ENCODE measurements at regions not wholly inside any gene's neighbourhood (a gene's known extent, or its start where the extent isn't known, plus 50 kb on each side); places are given as distances from the start of the nearest gene placed in this dataset.

GRCh38 chr2:17051538-17051937 lies 385.9 kb upstream of the CYRIA start:
- Histone ChIP-seq H3K27ac (ENCODE audit: extremely low read depth, low read depth, low read length) (no peak overlapping the region), H3K4me1 (ENCODE audit: control insufficient read depth, insufficient read depth, low read length) (no peaks in the 10 kb centered on the region), H3K9me3 (ENCODE audit: control insufficient read depth, insufficient read depth, low read depth, low read length) (no peaks in the 10 kb centered on the region), H3K4me3 (ENCODE audit: low read depth, low read length) (no peak overlapping the region), H3K36me3 (ENCODE audit: control insufficient read depth in 2 of 2, insufficient read depth in 1 of 2, low read length in 2 of 2) (no peaks in the 10 kb centered on the region)
- CTCF ChIA-PET, result interaction anchor here (1.0 kb wide), 1 partner anchor 151 kb away, joined by 3 read pairs; no protein-coding TSS in a partner anchor
- POLR2A ChIA-PET, result no interaction called here
- TF ChIP-seq ZNF449 (tag by site-specific recombination; IDR thresholded peaks at IDR 0.05), result no peak
- no peak for TF ChIP-seq ZNF133 (tag by site-specific recombination; IDR thresholded peaks at IDR 0.05)
- TF ChIP-seq HOXD13 (CRISPR knock-in tag; IDR thresholded peaks at IDR 0.05; ENCODE audit: borderline replicate concordance), result no peak
- TF ChIP-seq ZNF621 (tag by site-specific recombination; IDR thresholded peaks at IDR 0.05), result no peak
- no peak for TF ChIP-seq ZNF571 (tag by site-specific recombination; IDR thresholded peaks at IDR 0.05)
- TF ChIP-seq ZNF423 (tag by site-specific recombination; IDR thresholded peaks at IDR 0.05), result no peak
- no peak for TF ChIP-seq ZNF777 (tag by site-specific recombination; IDR thresholded peaks at IDR 0.05; ENCODE audit: borderline replicate concordance)
- no peak for TF ChIP-seq AEBP2 (tag by site-specific recombination; IDR thresholded peaks at IDR 0.05; ENCODE audit: borderline replicate concordance)
- no peak for TF ChIP-seq ZNF776 (tag by site-specific recombination; IDR thresholded peaks at IDR 0.05; ENCODE audit: borderline replicate concordance)
- TF ChIP-seq ZNF214 (tag by site-specific recombination; IDR thresholded peaks at IDR 0.05; ENCODE audit: borderline replicate concordance), result no peak
- no peak for TF ChIP-seq ZNF10 (tag by site-specific recombination; IDR thresholded peaks at IDR 0.05)
- TF ChIP-seq MYNN (tag by site-specific recombination; IDR thresholded peaks at IDR 0.05; ENCODE audit: borderline replicate concordance), result no peak
- no peak for TF ChIP-seq ZNF692 (tag by site-specific recombination; IDR thresholded peaks at IDR 0.05)
- TF ChIP-seq TSHZ1 (tag by site-specific recombination; IDR thresholded peaks at IDR 0.05; ENCODE audit: borderline replicate concordance), result no peak
- no peak for TF ChIP-seq ZNF426 (tag by site-specific recombination; IDR thresholded peaks at IDR 0.05)

GRCh38 chr2:17043173-17043572 lies 377.5 kb upstream of the CYRIA start:
- Histone ChIP-seq H3K4me1 (ENCODE audit: control insufficient read depth, insufficient read depth, low read length) (no peaks in the 10 kb centered on the region), H3K4me3 (ENCODE audit: low read depth, low read length) (no peak overlapping the region), H3K27ac (ENCODE audit: extremely low read depth, low read depth, low read length) (no peak overlapping the region), H3K9me3 (ENCODE audit: control insufficient read depth, insufficient read depth, low read depth, low read length) (no peaks in the 10 kb centered on the region), H3K36me3 (ENCODE audit: control insufficient read depth in 2 of 2, insufficient read depth in 1 of 2, low read length in 2 of 2) (no peaks in the 10 kb centered on the region)
- TF ChIP-seq REPIN1 (tag by site-specific recombination; IDR thresholded peaks at IDR 0.05; ENCODE audit: low read depth), result no peak
- no peak for TF ChIP-seq ZFHX2 (tag by site-specific recombination; conservative IDR thresholded peaks at IDR 0.05)
- TF ChIP-seq ZNF175 (tag by site-specific recombination; IDR thresholded peaks at IDR 0.05), result no peak
- TF ChIP-seq ZNF292 (tag by site-specific recombination; IDR thresholded peaks at IDR 0.05; ENCODE audit: borderline replicate concordance, low read depth), result no peak
- TF ChIP-seq PRDM1 (tag by site-specific recombination; IDR thresholded peaks at IDR 0.05), result no peak
- no peak for TF ChIP-seq ZNF561 (tag by site-specific recombination; IDR thresholded peaks at IDR 0.05; ENCODE audit: borderline replicate concordance)
- TF ChIP-seq ZNF544 (tag by site-specific recombination; IDR thresholded peaks at IDR 0.05), result no peak
- TF ChIP-seq ZNF133 (tag by site-specific recombination; IDR thresholded peaks at IDR 0.05), result no peak
- no peak for TF ChIP-seq ZSCAN23 (tag by site-specific recombination; IDR thresholded peaks at IDR 0.05)
- TF ChIP-seq ZNF580 (tag by site-specific recombination; IDR thresholded peaks at IDR 0.05), result no peak
- CTCF ChIA-PET, result no interaction called here
- POLR2A ChIA-PET, result no interaction called here
